ENCODE measurements at regions not wholly inside any gene's neighbourhood (a gene's known extent, or its start where the extent isn't known, plus 50 kb on each side); places are given as distances from the start of the nearest gene placed in this dataset.

- no peak for FAIRE-seq
- Histone ChIP-seq H3K27ac (ENCODE audit: low read depth, low read length) (no peak overlapping the region), H3K4me2 (ENCODE audit: low read length) (no peak overlapping the region), H4K20me1 (ENCODE audit: insufficient read depth, low read length) (no peaks in the 10 kb centered on the region), H3K9me3 (ENCODE audit: insufficient read depth, low read depth, low read length) (no peaks in the 10 kb centered on the region), H3K36me3 (ENCODE audit: insufficient read depth, low read length) (no peaks in the 10 kb centered on the region), H2AFZ (ENCODE audit: low read depth, low read length) (no peak overlapping the region), H3K79me2 (ENCODE audit: insufficient read depth, low read length) (no peaks in the 10 kb centered on the region), H3K4me3 (ENCODE audit: insufficient read depth, low read depth, low read length) (no peak overlapping the region), H3K9ac (ENCODE audit: low read length) (no peak overlapping the region), H3K4me1 (ENCODE audit: insufficient read depth, low read length) (no peaks in the 10 kb centered on the region), H3K27me3 (ENCODE audit: insufficient read depth, low read length) (no peaks in the 10 kb centered on the region)
- peak; percentile 4 for DNase-seq (ENCODE audit: low read depth)
- TF ChIP-seq CTCF (IDR thresholded peaks at IDR 0.05; ENCODE audit: insufficient read depth, low read depth, low read length) (no peak), EZH2 (IDR thresholded peaks at IDR 0.05; ENCODE audit: insufficient read depth, low read length) (no peak)
- H3K27ac Mint-ChIP-seq (ENCODE audit: unreplicated experiment), result no peak overlapping the region
- peaks cover 6% of the 10 kb centered on the region for H3K4me1 Mint-ChIP-seq (ENCODE audit: low read depth, unreplicated experiment)
- peaks cover 2% of the 10 kb centered on the region for H3K27me3 Mint-ChIP-seq (ENCODE audit: low read depth, unreplicated experiment)
- H3K36me3 Mint-ChIP-seq (ENCODE audit: low read depth, unreplicated experiment), result no peaks in the 10 kb centered on the region
- no peak overlapping the region for H3K4me3 Mint-ChIP-seq (ENCODE audit: unreplicated experiment)
- no peaks in the 10 kb centered on the region for H3K9me3 Mint-ChIP-seq (ENCODE audit: unreplicated experiment)
These were observed 69.3 kb upstream of the HMGA2 start for GRCh38 chr12:65754744-65755595.

GRCh38 chr12:65755596-65755978 lies 68.7 kb upstream of the HMGA2 start:
- H3K27me3 ChIP-seq (ENCODE audit: insufficient read depth, low read length), result no peaks in the 10 kb centered on the region
- H2AFZ ChIP-seq (ENCODE audit: low read depth, low read length), result no peak overlapping the region
- Mint-ChIP-seq H3K9me3 (ENCODE audit: unreplicated experiment) (no peaks in the 10 kb centered on the region), H3K4me3 (ENCODE audit: unreplicated experiment) (no peak overlapping the region), H3K4me1 (ENCODE audit: low read depth, unreplicated experiment) (peaks cover 6% of the 10 kb centered on the region), H3K27me3 (ENCODE audit: low read depth, unreplicated experiment) (peaks cover 2% of the 10 kb centered on the region), H3K36me3 (ENCODE audit: low read depth, unreplicated experiment) (no peaks in the 10 kb centered on the region), H3K27ac (ENCODE audit: unreplicated experiment) (no peak overlapping the region)
- H3K4me1 ChIP-seq (ENCODE audit: insufficient read depth, low read length), result no peaks in the 10 kb centered on the region
- no peak for FAIRE-seq
- H3K79me2 ChIP-seq (ENCODE audit: insufficient read depth, low read length), result no peaks in the 10 kb centered on the region
- H3K27ac ChIP-seq (ENCODE audit: low read depth, low read length), result no peak overlapping the region
- H3K36me3 ChIP-seq (ENCODE audit: insufficient read depth, low read length), result no peaks in the 10 kb centered on the region
- DNase-seq (ENCODE audit: low read depth), result peak; percentile 36
- no peaks in the 10 kb centered on the region for H4K20me1 ChIP-seq (ENCODE audit: insufficient read depth, low read length)
- no peaks in the 10 kb centered on the region for H3K9me3 ChIP-seq (ENCODE audit: insufficient read depth, low read depth, low read length)
- no peak overlapping the region for H3K9ac ChIP-seq (ENCODE audit: low read length)
- H3K4me2 ChIP-seq (ENCODE audit: low read length), result no peak overlapping the region
- TF ChIP-seq CTCF (IDR thresholded peaks at IDR 0.05; ENCODE audit: insufficient read depth, low read depth, low read length), result no peak
- no peak for TF ChIP-seq EZH2 (IDR thresholded peaks at IDR 0.05; ENCODE audit: insufficient read depth, low read length)
- no peak overlapping the region for H3K4me3 ChIP-seq (ENCODE audit: insufficient read depth, low read depth, low read length)

GRCh38 chr12:65756267-65756666 lies 68.0 kb upstream of the HMGA2 start:
- Histone ChIP-seq H3K36me3 (ENCODE audit: insufficient read depth, low read length) (no peaks in the 10 kb centered on the region), H3K9ac (ENCODE audit: low read length) (no peak overlapping the region), H3K4me2 (ENCODE audit: low read length) (no peak overlapping the region), H3K4me1 (ENCODE audit: insufficient read depth, low read length) (no peaks in the 10 kb centered on the region), H3K27ac (ENCODE audit: low read depth, low read length) (no peak overlapping the region), H3K4me3 (ENCODE audit: insufficient read depth, low read depth, low read length) (no peak overlapping the region), H3K9me3 (ENCODE audit: insufficient read depth, low read depth, low read length) (no peaks in the 10 kb centered on the region), H2AFZ (ENCODE audit: low read depth, low read length) (no peak overlapping the region), H4K20me1 (ENCODE audit: insufficient read depth, low read length) (no peaks in the 10 kb centered on the region), H3K27me3 (ENCODE audit: insufficient read depth, low read length) (no peaks in the 10 kb centered on the region), H3K79me2 (ENCODE audit: insufficient read depth, low read length) (no peaks in the 10 kb centered on the region)
- FAIRE-seq (no peak), DNase-seq (ENCODE audit: low read depth) (no peak)
- H3K9me3 Mint-ChIP-seq (ENCODE audit: unreplicated experiment), result no peaks in the 10 kb centered on the region
- H3K4me3 Mint-ChIP-seq (ENCODE audit: unreplicated experiment), result no peak overlapping the region
- H3K36me3 Mint-ChIP-seq (ENCODE audit: low read depth, unreplicated experiment), result no peaks in the 10 kb centered on the region
- H3K27me3 Mint-ChIP-seq (ENCODE audit: low read depth, unreplicated experiment), result peaks cover 2% of the 10 kb centered on the region
- H3K4me1 Mint-ChIP-seq (ENCODE audit: low read depth, unreplicated experiment), result peaks cover 6% of the 10 kb centered on the region
- TF ChIP-seq EZH2 (IDR thresholded peaks at IDR 0.05; ENCODE audit: insufficient read depth, low read length) (no peak), CTCF (IDR thresholded peaks at IDR 0.05; ENCODE audit: insufficient read depth, low read depth, low read length) (no peak)
- H3K27ac Mint-ChIP-seq (ENCODE audit: unreplicated experiment), result no peak overlapping the region

Measured in astrocyte (in vitro differentiated cells and primary cell).